ENCODE measurements at regions not wholly inside any gene's neighbourhood (a gene's known extent, or its start where the extent isn't known, plus 50 kb on each side); places are given as distances from the start of the nearest gene placed in this dataset.
A peak's percentile ranks its signal among the peaks of the same experiment; 100 is the strongest.

- Histone ChIP-seq H3K79me2 (ENCODE audit: control insufficient read depth, insufficient read depth, low read length, poor library complexity) (no peaks in the 10 kb centered on the region), H3K4ac (ENCODE audit: low read depth, low read length) (no peak overlapping the region), H3K79me1 (ENCODE audit: low read length) (no peaks in the 10 kb centered on the region), H3K18ac (ENCODE audit: low read length) (no peak overlapping the region), H3K4me2 (ENCODE audit: low read length) (no peak overlapping the region), H2BK120ac (ENCODE audit: insufficient read depth, low read length, poor library complexity) (no peak overlapping the region), H3K23ac (ENCODE audit: low read length) (no peak overlapping the region), H3K27ac (ENCODE audit: low read depth, low read length) (no peak overlapping the region), H2BK5ac (ENCODE audit: low read depth, low read length, poor library complexity) (no peak overlapping the region), H3K27me3 (ENCODE audit: insufficient read depth, low read length) (no peaks in the 10 kb centered on the region), H2AK5ac (ENCODE audit: low read length) (no peak overlapping the region), H2BK12ac (ENCODE audit: low read length) (no peak overlapping the region), H3K9ac (ENCODE audit: low read length) (no peak overlapping the region), H4K91ac (ENCODE audit: low read depth, low read length) (no peak overlapping the region), H3K4me1 (ENCODE audit: control insufficient read depth in 1 of 2, insufficient read depth in 2 of 2, low read length in 2 of 2) (no peaks in the 10 kb centered on the region), H3K14ac (ENCODE audit: low read length) (no peak overlapping the region), H3K4me3 (ENCODE audit: low read depth, low read length) (no peak overlapping the region), H3K9me3 (ENCODE audit: insufficient read depth, low read depth, low read length) (no peaks in the 10 kb centered on the region), H4K12ac (ENCODE audit: low read depth, low read length) (no peak overlapping the region), H4K8ac (ENCODE audit: low read depth, low read length) (no peak overlapping the region), H2AFZ (ENCODE audit: insufficient read depth, low read length, poor library complexity) (no peak overlapping the region), H3K36me3 (ENCODE audit: control insufficient read depth in 1 of 2, insufficient read depth in 2 of 2, low read length in 2 of 2) (no peaks in the 10 kb centered on the region)
- DNase-seq, result peak in 1 of 2 donors; percentile 22
- no CpG with 5 or more reads among the region's 7 CpGs for WGBS (ENCODE audit: extremely low coverage, insufficient coverage, insufficient read length)
Observed at GRCh38 chr18:73843455-73843854, 304.2 kb downstream of the FBXO15 start.

GRCh38 chr18:73842795-73843394 lies 304.7 kb downstream of the FBXO15 start:
- no peak overlapping the region for H4K91ac ChIP-seq (ENCODE audit: low read depth, low read length)

GRCh38 chr18:73841661-73842060 lies 306.0 kb downstream of the FBXO15 start:
- no peak overlapping the region for H3K23ac ChIP-seq (ENCODE audit: low read length)
- no peaks in the 10 kb centered on the region for H3K79me2 ChIP-seq (ENCODE audit: control insufficient read depth, insufficient read depth, low read length, poor library complexity)
- no peaks in the 10 kb centered on the region for H3K36me3 ChIP-seq (ENCODE audit: control insufficient read depth in 1 of 2, insufficient read depth in 2 of 2, low read length in 2 of 2)
- H3K9ac ChIP-seq (ENCODE audit: low read length), result no peak overlapping the region
- no peak overlapping the region for H3K18ac ChIP-seq (ENCODE audit: low read length)
- no peaks in the 10 kb centered on the region for H3K4me1 ChIP-seq (ENCODE audit: control insufficient read depth in 1 of 2, insufficient read depth in 2 of 2, low read length in 2 of 2)
- no peak overlapping the region for H2BK120ac ChIP-seq (ENCODE audit: insufficient read depth, low read length, poor library complexity)
- H3K4me2 ChIP-seq (ENCODE audit: low read length), result no peak overlapping the region
- no peak overlapping the region for H2BK12ac ChIP-seq (ENCODE audit: low read length)
- H4K91ac ChIP-seq (ENCODE audit: low read depth, low read length), result no peak overlapping the region
- no peak overlapping the region for H2AK5ac ChIP-seq (ENCODE audit: low read length)
- H2BK5ac ChIP-seq (ENCODE audit: low read depth, low read length, poor library complexity), result no peak overlapping the region
- no CpG with 5 or more reads among the region's 1 CpG for WGBS (ENCODE audit: extremely low coverage, insufficient coverage, insufficient read length)
- no peak overlapping the region for H3K4ac ChIP-seq (ENCODE audit: low read depth, low read length)
- DNase-seq, result no peak
- H4K8ac ChIP-seq (ENCODE audit: low read depth, low read length), result no peak overlapping the region
- H3K27me3 ChIP-seq (ENCODE audit: insufficient read depth, low read length), result no peaks in the 10 kb centered on the region
- H3K79me1 ChIP-seq (ENCODE audit: low read length), result no peaks in the 10 kb centered on the region
- H3K14ac ChIP-seq (ENCODE audit: low read length), result no peak overlapping the region
- no peaks in the 10 kb centered on the region for H3K9me3 ChIP-seq (ENCODE audit: insufficient read depth, low read depth, low read length)
- H3K27ac ChIP-seq (ENCODE audit: low read depth, low read length), result no peak overlapping the region
- no peak overlapping the region for H3K4me3 ChIP-seq (ENCODE audit: low read depth, low read length)
- no peak overlapping the region for H2AFZ ChIP-seq (ENCODE audit: insufficient read depth, low read length, poor library complexity)
- H4K12ac ChIP-seq (ENCODE audit: low read depth, low read length), result no peak overlapping the region

More at GRCh38 chr18:73842795-73843394, 304.7 kb downstream of the FBXO15 start:
- no peak overlapping the region for H2BK120ac ChIP-seq (ENCODE audit: insufficient read depth, low read length, poor library complexity)
- H3K79me1 ChIP-seq (ENCODE audit: low read length), result no peaks in the 10 kb centered on the region
- no peak overlapping the region for H3K23ac ChIP-seq (ENCODE audit: low read length)
- H3K36me3 ChIP-seq (ENCODE audit: control insufficient read depth in 1 of 2, insufficient read depth in 2 of 2, low read length in 2 of 2), result no peaks in the 10 kb centered on the region
- no peak overlapping the region for H2BK5ac ChIP-seq (ENCODE audit: low read depth, low read length, poor library complexity)
- no peak overlapping the region for H3K4me2 ChIP-seq (ENCODE audit: low read length)
- no CpG with 5 or more reads among the region's 10 CpGs for WGBS (ENCODE audit: extremely low coverage, insufficient coverage, insufficient read length)
- H2AFZ ChIP-seq (ENCODE audit: insufficient read depth, low read length, poor library complexity), result no peak overlapping the region
- no peak overlapping the region for H3K27ac ChIP-seq (ENCODE audit: low read depth, low read length)
- no peak overlapping the region for H4K8ac ChIP-seq (ENCODE audit: low read depth, low read length)
- no peaks in the 10 kb centered on the region for H3K79me2 ChIP-seq (ENCODE audit: control insufficient read depth, insufficient read depth, low read length, poor library complexity)
- no peaks in the 10 kb centered on the region for H3K27me3 ChIP-seq (ENCODE audit: insufficient read depth, low read length)
- H3K18ac ChIP-seq (ENCODE audit: low read length), result no peak overlapping the region
- H3K4ac ChIP-seq (ENCODE audit: low read depth, low read length), result no peak overlapping the region
- no peaks in the 10 kb centered on the region for H3K9me3 ChIP-seq (ENCODE audit: insufficient read depth, low read depth, low read length)
- H3K4me1 ChIP-seq (ENCODE audit: control insufficient read depth in 1 of 2, insufficient read depth in 2 of 2, low read length in 2 of 2), result no peaks in the 10 kb centered on the region
- H3K9ac ChIP-seq (ENCODE audit: low read length), result no peak overlapping the region
- H3K14ac ChIP-seq (ENCODE audit: low read length), result no peak overlapping the region
- no peak overlapping the region for H4K12ac ChIP-seq (ENCODE audit: low read depth, low read length)
- H3K4me3 ChIP-seq (ENCODE audit: low read depth, low read length), result no peak overlapping the region
- no peak overlapping the region for H2BK12ac ChIP-seq (ENCODE audit: low read length)
- DNase-seq, result peak in 1 of 2 donors; percentile 72
- no peak overlapping the region for H2AK5ac ChIP-seq (ENCODE audit: low read length)

DNA sequence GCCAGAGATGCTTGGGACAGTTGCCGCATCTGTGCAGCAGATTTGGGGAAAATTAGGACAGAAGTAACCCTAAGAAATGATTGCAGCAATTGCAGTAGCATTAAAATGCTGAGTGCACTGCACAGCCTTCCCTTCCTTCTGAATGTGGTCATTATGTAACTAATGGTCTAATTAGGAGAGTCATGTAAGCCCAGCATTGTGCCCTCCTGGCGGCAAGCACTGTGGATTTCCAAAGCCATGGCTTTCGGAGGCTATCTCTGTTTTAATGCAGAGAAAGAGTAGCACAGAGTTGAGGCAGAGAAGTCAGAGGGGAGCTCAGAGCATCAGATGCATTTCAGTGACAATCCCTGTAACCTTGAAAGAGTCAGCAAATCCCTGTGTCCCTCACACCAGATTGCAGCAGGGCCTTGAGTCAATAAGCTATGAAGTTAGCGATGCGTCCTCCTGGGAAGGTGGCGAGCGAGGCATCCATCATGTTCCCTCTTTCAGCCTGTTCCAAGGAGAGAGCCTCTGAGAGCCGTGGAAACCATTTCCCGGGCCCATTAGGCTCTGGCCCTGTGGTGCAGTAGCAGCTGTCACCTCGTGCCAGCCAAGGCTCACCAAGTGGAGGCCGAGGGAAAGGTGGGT lies 307.2 kb downstream of the FBXO15 start:
- Histone ChIP-seq H3K4me2 (ENCODE audit: low read length) (no peak overlapping the region), H3K27me3 (ENCODE audit: insufficient read depth, low read length) (no peaks in the 10 kb centered on the region), H3K79me2 (ENCODE audit: control insufficient read depth, insufficient read depth, low read length, poor library complexity) (no peaks in the 10 kb centered on the region), H3K4me3 (ENCODE audit: low read depth, low read length) (no peak overlapping the region), H4K12ac (ENCODE audit: low read depth, low read length) (no peak overlapping the region), H3K9me3 (ENCODE audit: insufficient read depth, low read depth, low read length) (no peaks in the 10 kb centered on the region), H3K4ac (ENCODE audit: low read depth, low read length) (no peak overlapping the region), H3K36me3 (ENCODE audit: control insufficient read depth in 1 of 2, insufficient read depth in 2 of 2, low read length in 2 of 2) (no peaks in the 10 kb centered on the region), H2BK12ac (ENCODE audit: low read length) (no peak overlapping the region), H4K91ac (ENCODE audit: low read depth, low read length) (no peak overlapping the region), H3K4me1 (ENCODE audit: control insufficient read depth in 1 of 2, insufficient read depth in 2 of 2, low read length in 2 of 2) (no peaks in the 10 kb centered on the region), H3K18ac (ENCODE audit: low read length) (no peak overlapping the region), H2AFZ (ENCODE audit: insufficient read depth, low read length, poor library complexity) (no peak overlapping the region), H3K79me1 (ENCODE audit: low read length) (no peaks in the 10 kb centered on the region), H4K8ac (ENCODE audit: low read depth, low read length) (no peak overlapping the region), H3K14ac (ENCODE audit: low read length) (no peak overlapping the region), H3K27ac (ENCODE audit: low read depth, low read length) (no peak overlapping the region), H3K9ac (ENCODE audit: low read length) (no peak overlapping the region), H2BK120ac (ENCODE audit: insufficient read depth, low read length, poor library complexity) (no peak overlapping the region), H2AK5ac (ENCODE audit: low read length) (no peak overlapping the region), H2BK5ac (ENCODE audit: low read depth, low read length, poor library complexity) (no peak overlapping the region), H3K23ac (ENCODE audit: low read length) (no peak overlapping the region)
- no CpG with 5 or more reads among the region's 11 CpGs for WGBS (ENCODE audit: extremely low coverage, insufficient coverage, insufficient read length)
- no peak for DNase-seq

All from trophoblast cell (in vitro differentiated cells and primary cell).